Kidney glomerular epithelial cell (primary cell): ENCODE measurements at regions not wholly inside any gene's neighbourhood (a gene's known extent, or its start where the extent isn't known, plus 50 kb on each side); places are given as distances from the start of the nearest gene placed in this dataset.
A peak's percentile ranks its signal among the peaks of the same experiment; 100 is the strongest.
"Not testable (repeated sequence)": the region's sequence is repeated elsewhere in the genome, so short reads cannot be mapped to it uniquely, and the experiment has no call there.

Experiments
- DNase-seq: peaks from one replicate; lab custom pipeline; 2025; lab: John Stamatoyannopoulos, UW

DNA sequence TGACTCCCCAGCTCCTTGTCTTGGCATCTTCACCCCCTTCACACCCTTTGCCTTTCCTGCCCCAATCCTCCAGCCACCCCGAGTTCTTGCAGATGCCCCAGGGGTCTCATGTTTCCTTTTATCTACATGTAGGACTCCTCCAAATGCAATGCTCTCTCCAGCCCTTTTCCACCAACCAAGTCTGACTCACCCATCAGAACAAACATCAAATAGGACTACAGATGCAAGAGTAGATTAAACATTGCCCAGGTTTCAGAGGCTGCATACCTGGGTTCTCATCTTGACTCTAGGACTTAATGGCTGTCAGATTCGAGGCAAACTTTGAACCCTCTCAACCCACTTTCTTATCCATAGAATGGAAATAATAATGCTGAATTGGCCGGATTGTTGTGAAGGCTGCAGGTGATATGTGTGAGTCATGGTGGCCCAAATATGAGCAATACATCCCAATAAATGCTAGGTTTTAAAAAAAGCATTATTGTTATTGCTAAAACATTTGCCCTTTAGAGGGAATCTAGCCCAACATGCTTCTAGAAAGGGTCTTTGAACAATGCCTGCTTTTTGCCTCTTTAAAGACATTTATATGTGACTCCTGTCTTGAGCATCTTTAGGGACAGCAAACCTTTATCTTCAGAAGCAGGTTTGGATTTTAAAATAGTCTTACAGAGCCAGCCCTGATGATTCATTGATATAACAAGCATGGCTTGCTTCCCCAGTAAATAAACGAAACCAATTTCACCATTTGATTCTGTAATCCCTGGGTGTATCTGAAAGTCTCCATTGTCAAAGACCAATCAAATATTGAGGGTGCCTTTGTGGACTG, 310.1 kb downstream of the FOXL1 start:
- no peak for DNase-seq

DNA sequence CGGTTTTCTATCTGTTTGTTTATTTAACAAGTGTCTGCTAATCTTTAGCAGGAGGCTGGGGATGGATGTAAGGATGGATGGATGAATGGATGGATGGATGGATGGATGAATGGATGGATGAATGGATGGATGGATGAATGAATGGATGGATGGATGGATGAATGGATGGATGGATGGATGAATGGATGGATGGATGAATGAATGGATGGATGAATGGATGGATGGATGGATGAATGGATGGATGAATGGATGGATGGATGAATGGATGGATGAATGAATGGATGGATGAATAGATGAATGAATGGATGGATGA, 310.7 kb downstream of the FOXL1 start:
- DNase-seq = not testable (repeated sequence)

DNA sequence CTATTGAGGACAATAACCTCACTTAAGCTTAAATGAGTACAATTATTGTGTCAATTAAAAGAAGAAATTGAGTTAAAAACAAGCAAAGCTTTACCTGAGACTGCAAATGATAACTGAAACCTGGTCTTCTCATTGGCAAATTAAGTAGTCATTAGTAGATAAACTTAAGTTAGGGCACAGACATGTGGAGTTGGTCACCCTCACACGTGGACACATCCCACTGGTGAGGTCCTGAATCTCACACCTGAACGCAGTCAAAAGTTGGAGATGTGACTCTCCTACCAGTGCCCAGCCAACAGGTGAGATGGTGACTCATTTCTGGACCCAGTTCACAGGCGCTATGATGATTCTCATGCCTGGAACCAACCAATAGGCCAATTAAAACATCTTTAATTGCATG, 311.6 kb downstream of the FOXL1 start:
- DNase-seq = no peak

DNA sequence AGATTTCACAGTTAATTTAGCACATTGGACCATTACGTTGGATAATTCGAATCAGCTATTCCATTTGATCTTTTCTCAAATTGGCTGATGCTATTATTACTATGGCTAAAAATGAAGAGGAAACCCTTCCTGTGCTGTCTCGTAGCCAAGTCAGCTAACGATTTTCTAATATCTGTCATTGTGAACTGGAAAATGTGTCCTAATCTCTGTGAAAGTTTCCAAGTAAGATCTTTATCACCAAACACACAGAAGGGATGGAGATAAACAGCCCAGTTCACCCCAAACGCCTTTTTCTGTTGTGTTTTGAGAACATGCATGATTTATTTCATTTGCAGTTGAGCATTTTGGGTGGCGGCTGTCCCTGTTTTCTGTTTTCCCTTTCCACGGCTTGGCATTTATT, 312.8 kb downstream of the FOXL1 start:
- no peak for DNase-seq

DNA sequence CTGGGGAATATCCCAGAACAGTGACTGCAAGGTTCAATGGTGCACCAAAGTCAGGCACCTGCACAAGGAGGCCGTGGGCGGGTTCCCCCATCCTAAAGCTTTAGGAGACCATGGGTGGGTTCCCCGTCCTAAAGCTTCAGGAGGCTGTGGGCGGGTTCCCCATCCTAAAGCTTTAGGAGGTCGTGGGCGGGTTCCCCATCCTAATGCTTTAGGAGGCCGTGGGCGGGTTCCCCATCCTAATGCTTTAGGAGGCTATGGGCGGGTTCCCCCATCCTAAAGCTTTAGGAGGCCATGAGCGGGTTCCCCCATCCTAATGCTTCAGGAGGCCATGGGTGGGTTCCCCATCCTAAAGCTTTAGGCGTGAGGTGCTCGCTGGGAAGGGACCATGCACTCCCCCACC, 313.3 kb downstream of the FOXL1 start:
- DNase-seq = no peak

DNA sequence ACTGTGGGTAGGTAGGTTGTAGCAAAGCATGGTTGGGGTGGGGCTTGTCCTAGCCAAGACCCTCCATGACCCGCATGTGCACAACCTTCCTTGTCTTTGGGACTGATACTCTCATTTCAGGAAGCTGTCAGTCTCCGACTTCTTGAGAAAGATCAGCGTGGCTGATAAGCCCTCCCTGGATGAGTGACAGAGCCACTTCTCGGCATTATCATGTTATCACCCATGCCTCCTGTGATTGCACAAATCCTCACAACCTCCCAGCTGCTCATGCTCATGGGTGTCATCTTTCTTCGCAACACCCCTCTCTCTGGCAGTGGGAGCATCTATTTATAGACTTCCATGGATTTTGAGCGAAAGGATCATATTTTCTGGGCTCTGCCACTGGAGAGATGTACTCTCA, 314.2 kb downstream of the FOXL1 start:
- DNase-seq = no peak

DNA sequence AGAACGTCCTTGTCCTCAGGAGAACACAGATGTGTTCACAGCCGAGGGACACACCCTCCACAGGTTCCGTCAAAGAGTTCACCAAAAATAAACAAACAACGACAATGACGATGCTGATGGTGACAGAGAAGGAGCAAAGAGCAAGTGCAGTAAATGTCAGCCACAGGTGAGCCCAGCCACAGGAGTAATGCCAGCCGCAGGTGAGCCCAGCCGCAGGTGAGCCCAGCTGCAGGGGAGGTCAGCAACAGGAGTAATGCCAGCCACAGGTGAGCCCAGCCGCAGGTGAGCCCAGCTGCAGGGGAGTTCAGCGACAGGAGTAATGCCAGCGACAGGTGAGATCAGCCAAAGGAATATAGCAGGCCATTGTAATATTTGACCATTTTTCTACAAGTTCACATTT, 315.2 kb downstream of the FOXL1 start:
- no peak for DNase-seq

DNA sequence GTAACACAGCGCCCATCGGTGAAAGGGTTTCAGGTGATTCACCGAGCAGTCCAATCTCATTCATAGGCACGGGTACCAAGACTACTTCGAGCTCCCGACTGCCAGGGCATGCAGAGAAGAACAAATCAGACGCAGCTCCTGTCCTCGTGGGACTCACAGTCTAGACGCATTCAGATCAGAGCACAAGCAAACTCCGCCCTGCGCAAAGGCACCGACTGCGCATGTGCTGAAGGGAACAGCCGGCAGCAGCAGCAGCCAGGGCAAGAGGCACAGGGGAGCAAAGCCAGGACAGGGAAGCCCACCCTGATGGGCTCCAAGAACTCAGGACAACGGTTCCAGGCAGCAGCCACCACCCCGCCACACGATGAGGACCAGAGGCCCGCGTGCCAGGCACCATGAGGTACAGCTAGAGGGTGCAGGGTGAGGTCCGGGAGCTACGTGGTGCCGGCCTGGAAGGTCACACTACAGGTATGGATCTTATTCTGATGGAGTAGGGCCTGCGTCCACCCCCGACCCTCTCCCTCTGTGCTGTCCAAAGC, 315.7 kb downstream of the FOXL1 start:
- no peak for DNase-seq

DNA sequence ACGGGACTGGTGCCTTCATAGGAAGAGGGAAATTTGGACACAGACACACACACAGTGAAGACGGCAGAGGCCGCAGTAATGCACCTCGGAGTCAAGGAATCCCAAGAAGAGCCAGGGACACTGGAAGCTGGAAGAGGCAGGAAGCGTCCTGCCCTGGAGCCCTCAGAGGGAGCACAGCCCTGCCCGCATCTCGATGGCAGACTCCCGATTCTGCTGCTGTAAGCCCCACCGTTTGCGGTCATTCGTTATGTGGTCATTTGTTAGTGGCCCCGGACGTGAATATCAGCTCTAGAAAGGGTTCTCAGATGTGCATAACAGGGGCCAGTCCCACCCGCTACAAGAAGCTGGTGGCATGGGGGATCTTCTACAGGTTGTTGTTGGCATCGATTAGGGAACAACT, 316.6 kb downstream of the FOXL1 start:
- DNase-seq = no peak

DNA sequence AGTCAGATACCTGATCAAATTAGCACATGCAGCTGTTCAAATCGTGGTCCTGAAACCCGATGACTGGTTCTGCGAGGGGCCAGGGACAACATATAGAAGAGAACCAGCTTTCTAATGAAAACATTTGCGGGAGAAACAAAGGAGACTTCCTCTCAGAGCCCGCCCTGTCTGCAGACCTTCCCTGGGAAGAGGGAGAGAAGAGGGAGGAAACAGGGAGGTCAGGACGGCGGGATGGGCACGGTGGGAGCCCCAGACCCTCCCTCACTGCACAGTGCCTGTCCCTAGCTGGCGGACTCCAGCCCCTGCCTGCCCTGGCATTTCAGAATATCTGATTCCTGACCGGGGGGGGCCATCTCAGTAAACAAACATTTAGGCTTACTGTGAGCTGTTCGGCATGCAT, 317.3 kb downstream of the FOXL1 start:
- DNase-seq = no peak

DNA sequence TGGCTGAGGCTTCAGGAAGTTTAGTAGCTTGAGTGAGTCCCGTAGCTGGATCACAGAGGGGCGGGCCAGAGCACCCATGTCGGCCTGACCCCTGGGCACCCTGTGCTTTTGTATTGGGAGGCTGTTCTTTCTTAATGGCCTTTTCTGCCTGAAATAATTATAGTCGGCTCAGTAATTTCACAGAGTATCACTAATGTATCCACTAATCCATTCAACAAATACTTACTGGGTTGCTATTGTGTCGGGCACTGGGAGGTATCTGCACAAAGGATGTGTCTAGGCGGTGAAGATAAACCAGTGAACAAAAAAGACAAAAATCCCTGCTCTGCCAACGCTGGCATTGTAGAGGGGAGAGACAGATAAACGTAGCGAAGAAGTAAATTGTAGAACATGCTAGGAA, 318.6 kb downstream of the FOXL1 start:
- no peak for DNase-seq

DNA sequence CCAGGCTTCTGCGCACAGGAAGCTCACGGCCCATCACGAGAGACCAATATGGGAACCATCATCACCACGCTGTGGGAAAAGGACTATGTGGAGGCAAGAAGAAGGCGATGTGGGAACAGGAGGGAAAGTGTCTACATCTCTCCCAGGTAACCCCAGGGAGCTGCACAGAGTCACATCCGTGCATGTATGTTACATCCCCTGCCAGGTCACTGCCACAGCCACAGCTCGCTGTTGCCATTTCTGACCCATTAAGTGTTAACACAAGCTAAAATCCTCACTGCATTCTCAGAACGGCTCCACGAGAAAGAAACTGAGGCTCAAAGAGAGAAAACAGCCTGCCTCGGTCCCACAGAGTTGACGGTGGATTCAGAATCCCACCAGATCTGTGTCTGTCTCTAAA, 319.1 kb downstream of the FOXL1 start:
- DNase-seq = no peak

DNA sequence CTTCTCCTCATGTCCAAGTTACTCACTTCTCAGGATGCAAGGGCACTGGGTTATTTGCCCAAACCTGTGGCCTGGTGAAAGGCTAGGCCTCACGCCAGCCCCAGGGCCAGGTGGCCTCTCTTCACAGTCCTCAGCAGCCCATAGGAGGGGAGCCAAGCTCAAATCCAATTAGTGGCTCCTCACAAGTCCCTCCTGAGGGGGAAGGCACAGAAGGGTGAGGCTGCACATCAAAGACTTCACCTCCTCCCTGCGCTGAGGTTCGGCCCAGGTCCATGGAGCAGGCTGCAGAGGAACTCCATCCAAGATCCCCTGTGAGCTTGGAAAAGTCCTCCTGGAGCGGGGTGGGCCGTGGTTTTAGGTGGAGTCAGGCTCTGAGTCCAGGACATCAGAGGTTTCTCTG, 320.0 kb downstream of the FOXL1 start:
- no peak for DNase-seq

DNA sequence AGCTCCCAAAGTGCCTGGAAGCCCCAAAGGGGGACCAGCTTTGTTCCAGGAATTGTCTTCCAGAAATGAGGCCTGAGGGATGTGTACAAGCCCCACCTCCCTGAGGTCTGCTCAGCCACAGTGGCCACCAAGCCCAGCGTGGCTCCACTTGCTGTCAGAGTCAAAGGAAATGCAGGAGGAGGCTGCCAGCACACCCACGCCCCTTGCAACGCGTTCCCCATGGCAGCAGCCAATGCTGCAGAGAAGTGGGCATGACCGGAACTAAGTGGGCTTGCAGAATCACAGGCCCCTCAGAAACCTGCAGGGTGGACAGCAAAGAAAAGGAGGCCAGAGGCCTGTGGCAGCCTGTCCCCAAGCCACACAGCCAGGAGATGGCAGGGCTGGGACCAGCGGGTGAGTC, 320.8 kb downstream of the FOXL1 start:
- DNase-seq = no peak

DNA sequence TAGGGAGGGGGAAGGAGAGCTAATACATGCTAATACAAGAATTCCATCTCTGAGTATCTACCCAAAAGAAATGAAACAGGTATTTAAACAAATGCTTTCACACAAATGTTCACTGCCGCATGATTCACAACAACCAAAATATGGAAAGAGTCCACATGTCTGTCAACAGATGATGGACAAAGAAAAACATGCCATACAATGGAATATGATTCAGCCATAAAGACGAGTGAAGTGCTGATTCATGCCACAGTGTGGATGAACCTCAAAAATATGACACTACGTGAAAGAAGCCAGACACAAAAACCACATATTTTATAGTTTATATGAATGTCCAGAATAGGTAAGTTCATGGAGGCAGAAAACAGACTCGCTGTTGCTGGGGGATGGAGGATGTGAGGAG, 321.4 kb downstream of the FOXL1 start:
- DNase-seq = no peak

DNA sequence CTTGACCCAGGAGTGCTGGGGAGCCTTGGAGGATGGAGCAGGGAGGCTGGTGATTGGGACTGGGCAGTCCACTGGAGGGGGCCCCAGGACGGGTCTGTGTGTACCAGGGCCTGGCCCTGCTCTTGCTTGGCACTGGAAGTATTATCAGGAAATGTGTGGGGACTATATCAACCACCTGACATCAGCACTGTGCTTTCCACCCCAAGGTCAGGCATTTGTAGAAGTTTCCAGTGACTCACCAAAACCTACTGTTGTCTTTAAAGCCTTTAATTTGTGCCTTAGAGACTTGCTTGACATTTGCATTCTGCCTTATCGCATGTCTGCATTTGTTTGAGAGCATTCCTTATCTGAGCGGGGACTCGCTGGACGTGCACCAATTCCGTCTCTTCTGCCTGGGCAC, 323.1 kb downstream of the FOXL1 start:
- DNase-seq = peak; percentile 30

DNA sequence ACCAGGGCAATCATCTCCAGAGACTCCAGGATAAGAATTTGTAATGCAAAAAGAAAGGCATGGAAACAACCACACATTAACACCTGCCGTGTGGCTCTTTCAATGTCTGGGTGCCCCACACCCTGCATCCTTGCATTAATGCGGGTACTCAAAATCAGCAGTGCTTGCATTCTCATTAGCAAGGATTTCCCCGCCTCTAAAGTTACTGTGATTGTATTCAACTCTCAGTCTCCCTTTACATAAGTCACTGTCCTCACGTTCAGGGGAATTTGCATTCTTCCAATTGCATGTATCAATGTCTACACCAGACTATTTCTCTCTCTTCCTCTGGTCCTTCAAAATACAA, 324.3 kb downstream of the FOXL1 start:
- DNase-seq = no peak

DNA sequence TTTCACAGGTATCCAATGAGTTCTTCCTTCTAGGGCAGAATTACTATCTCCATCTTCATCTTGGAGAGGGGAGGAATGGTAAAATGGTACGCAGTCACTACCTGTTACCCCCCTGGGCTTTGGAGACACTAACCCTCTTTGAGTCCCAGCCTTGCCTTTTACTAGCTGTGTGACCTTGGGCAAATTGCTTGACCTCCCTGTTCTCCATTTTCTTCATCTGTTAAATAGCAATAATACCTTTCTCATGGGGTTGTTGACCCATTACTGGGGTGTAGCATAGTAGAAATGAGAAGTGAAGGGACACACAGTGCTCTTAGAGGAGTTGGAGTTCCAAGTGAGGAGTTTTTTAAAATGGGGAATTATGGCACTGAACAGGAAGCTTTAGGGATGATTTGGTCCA, 324.7 kb downstream of the FOXL1 start:
- no peak for DNase-seq

DNA sequence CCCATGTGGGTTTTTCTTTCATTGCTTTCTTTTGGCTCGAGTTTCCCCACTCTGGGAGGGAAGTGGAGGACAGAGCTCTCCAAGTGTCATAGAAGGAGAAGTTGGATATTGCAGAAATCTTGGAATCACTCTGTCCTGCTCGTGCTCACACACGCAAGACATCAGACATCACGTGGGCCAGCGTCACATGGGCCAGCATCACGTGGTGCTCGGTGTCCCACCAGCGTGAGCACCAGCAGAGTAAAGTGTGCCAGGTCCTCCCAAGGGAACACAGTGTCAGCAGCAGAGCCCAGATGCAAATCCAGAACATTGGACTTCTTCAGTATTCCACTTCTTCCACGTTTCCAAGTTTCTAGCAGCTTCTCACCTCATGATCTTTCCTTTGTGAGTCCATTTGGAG, 327.0 kb downstream of the FOXL1 start:
- DNase-seq = no peak

DNA sequence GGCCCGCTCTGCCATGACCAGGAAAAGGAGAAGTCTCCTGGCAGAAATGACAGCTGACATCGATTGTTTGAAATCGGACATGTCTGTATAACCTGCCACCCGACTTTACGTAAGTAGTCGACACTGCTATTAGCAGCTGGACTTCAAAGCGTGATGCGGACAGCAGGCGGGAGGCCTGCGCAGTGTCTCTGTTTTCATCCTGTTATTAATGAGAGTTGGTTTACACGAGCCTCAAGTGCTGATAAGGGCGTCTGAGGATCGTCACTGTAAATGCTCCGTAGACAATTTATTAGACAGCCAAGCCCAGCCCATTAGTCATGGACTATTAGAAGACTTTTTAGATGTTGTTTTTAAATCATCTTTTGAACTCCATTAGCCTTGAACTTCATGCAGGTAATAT, 328.3 kb downstream of the FOXL1 start:
- no peak for DNase-seq

DNA sequence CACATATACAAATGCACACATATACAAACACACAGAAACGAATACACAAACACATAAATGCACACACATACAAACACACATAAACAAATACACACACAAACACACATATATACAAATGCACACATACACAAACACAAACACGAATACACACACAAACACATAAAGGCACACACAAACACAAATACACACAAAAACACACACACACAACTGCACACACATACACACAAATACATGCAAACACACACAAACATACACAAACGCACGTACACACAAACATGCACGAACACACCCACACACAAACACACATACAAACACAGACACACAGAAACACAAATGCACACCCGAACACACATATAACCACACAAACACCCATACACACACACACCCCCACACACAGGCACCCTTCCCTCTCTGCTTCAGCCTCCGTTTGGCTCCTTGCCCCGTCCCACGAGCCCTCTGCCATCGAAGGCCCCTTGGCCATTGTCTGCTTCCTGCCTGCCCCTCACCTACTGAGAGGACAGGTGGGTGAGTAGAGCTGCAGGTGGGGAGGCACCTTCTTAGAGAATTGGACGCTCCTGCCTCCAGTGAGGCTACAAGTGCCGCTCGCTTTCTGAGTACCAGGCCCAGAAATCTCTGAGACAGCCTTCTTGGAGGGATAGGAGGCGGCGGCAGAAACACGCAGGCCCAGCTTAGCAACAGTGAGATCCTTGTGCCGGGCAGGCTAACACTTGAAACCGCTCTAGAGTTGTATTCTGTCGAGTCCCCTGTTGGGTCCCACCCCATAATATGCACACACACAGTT, 331.2 kb downstream of the FOXL1 start:
- DNase-seq = no peak

DNA sequence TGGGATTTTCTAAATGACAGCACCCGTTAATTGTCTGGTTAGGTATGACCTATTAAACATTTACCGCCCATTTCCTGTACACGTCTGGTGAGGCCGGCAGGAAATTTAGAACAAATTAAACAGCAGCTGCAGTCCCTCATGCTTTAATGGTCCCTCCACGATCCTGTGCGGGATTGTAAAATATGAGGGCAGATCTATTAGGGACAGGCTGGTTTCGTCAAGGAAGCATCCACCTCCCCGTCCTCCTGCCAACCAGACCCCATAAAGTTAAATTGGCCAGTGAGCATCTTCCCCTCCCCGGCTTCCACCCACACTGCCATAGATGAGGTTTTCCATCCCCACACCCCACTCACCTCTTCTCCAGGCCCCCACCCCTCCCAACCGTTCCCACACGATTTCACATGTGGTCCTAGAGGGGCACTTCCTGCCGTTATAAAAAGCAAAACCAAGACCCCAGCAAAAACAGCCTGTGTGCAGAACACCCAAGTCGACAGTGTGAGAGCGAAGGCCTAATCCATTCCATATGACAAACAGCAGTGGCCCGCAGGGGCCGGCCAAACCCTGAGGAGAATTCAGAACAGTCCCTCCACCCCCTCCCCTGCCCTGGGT, 331.9 kb downstream of the FOXL1 start:
- DNase-seq = no peak

DNA sequence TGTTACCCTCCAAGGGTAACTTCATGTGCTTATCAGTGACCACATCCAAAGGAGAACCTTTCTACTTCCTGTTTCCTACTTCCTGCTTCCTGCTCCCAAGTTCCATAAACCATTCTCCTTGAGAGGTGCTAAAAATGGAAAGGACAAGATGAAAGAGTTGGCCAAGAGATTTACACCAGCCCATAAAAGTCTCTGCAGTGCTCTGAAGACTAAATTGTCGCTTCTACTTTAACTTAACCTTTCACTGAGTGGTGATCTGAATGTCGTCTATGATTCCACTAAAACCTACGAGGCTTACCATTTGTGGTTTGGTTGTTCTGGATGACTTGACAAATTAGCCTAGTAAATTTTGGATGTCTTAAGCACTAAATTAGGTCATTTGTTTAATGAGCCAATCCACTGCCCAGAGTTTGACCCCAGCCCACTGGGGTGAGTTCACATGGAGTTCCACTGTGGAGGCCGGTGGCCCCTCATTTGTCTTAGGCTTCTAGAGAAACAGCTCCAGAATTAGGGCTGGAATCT, 333.1 kb downstream of the FOXL1 start:
- DNase-seq = no peak
